ENCODE measurements at regions not wholly inside any gene's neighbourhood (a gene's known extent, or its start where the extent isn't known, plus 50 kb on each side); places are given as distances from the start of the nearest gene placed in this dataset.

DNA sequence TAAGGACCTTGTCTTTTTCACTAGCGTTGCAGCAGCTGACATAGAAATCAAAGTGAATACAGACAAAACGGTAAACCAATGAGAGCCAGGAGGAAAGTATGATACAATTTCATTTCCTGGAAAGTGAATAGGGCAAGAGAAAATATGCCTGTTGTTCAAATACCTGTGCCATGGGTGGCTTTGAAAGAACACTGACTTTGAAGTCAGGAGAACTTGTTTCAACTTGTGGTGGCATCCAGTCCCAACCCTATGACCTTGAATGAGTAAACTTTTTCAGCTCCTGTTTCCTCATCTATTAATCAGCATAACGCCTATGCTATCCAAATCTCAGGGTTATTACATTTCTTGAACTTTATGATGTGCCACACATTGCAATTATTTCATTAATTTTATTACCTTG is 173.7 kb upstream of the HS3ST3A1 start:
- TF ChIP-seq, protein P1, sequence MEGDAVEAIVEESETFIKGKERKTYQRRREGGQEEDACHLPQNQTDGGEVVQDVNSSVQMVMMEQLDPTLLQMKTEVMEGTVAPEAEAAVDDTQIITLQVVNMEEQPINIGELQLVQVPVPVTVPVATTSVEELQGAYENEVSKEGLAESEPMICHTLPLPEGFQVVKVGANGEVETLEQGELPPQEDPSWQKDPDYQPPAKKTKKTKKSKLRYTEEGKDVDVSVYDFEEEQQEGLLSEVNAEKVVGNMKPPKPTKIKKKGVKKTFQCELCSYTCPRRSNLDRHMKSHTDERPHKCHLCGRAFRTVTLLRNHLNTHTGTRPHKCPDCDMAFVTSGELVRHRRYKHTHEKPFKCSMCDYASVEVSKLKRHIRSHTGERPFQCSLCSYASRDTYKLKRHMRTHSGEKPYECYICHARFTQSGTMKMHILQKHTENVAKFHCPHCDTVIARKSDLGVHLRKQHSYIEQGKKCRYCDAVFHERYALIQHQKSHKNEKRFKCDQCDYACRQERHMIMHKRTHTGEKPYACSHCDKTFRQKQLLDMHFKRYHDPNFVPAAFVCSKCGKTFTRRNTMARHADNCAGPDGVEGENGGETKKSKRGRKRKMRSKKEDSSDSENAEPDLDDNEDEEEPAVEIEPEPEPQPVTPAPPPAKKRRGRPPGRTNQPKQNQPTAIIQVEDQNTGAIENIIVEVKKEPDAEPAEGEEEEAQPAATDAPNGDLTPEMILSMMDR (IDR thresholded peaks at IDR 0.05; ENCODE audit: low read depth, low read length, missing control alignments) = no peak
- DNase-seq (ENCODE audit: low read depth) = no peak
- no peak overlapping the region for H3K4me3 ChIP-seq (ENCODE audit: low read depth, low read length)

DNA sequence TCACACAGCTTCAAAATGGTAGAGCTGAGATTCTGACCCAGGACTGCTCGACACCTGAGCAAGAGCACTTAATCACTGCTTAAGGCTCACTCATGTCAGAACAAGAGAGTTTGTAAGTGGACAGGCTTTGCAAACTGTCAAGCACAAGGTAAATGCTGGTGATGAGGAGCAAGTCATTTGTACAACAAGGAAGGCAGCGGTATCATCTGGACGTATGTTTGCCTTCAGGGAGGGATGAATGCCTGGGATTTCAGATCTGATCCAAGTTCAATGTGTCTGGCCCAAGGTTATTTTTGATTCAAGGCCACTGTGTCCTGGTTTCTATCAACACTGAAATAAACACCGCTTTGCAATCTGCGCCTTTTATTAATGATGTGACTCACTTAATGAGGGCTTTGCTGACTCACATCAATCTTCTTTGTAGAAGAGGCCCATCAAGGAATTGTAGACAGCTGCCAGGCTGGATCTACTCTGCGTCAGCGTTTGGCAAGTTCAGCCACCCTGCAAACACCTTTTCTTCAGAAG is 174.4 kb upstream of the HS3ST3A1 start:
- TF ChIP-seq, protein P1 (IDR thresholded peaks at IDR 0.05; ENCODE audit: low read depth, low read length, missing control alignments) = no peak
- no peak overlapping the region for H3K4me3 ChIP-seq (ENCODE audit: low read depth, low read length)
- no peak for DNase-seq (ENCODE audit: low read depth)

DNA sequence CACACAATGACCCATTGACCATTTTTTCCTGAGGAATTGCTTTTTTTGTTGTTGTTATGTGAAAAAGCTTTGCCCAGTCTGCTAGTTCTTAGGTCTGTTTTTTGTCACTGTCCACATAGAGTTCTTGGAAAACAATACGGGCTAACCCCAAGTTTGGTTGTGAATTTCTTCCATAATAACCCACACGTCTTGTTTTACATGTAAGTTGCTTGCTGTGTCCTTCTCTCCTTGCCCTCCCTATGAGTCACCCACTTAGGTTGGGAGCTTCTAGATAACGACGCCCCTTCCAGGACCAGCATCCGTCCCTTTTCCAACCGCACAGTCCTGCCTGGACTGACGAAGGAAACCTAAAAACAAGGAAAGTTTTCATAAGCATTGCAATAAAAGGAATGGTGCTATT is 175.3 kb upstream of the HS3ST3A1 start:
- TF ChIP-seq, protein P1 (IDR thresholded peaks at IDR 0.05; ENCODE audit: low read depth, low read length, missing control alignments) = no peak
- no peak overlapping the region for H3K4me3 ChIP-seq (ENCODE audit: low read depth, low read length)
- DNase-seq (ENCODE audit: low read depth) = no peak

DNA sequence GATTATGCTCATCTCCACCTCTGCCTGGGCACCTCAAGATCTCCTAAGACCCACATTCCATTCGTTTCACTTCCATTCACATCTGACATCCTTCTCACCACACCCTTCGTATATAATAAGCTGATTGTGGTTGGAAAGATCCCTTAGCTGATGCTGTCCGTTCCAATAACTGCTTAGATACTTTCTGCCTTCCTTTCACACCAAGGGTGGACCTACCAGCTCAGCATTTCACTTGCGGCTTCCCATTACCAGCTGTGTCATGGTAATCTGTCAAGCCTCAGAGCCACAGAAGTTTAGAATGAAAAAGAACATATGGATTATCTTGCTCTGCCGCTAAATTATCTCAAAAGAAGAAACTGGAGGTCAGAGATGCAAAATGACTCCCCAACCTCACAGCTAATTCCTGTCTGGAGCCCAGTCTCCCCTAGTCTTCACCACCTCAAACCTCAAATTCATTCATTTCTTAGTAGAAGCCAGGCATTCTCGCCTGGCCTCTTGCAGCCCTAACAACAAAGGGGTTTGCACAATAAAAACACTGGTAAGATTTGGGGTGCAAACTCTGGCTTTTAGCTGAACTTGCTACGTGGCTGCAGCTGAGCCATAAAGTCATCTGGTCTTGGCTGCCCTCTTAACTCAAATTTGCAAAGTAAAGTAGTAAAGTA is 182.8 kb upstream of the HS3ST3A1 start:
- TF ChIP-seq, protein P1 (IDR thresholded peaks at IDR 0.05; ENCODE audit: low read depth, low read length, missing control alignments) = no peak
- no peak for DNase-seq (ENCODE audit: low read depth)
- no peak overlapping the region for H3K4me3 ChIP-seq (ENCODE audit: low read depth, low read length)

DNA sequence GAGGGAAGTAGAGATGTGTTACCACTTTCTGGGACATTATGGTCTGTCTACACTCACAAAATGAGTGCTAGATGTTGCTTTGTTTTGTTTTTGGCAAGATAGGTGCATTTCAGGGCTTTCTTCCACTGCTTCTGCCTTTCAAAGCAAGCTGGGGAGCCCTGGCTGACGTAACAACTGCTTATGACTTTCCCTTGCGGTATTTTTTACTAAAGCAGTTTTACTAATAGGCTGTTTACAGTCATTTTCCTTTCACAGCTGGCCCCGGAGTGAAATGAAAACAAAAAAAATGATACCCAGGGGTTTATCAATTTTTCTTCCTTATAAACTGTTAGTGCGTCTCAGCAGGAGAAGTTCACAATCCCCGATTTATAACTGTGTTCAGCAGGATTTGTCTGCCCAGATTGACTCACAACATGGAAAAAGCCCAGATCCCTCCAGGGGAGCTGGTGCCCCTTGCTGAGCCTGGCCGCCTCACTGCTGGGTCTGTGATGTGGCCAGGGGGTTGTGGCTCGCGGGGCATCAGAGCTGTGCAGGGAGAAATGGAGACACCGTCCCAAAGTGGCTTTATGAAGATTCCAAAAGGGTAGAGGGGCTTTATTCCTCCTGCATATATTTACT is 184.4 kb upstream of the HS3ST3A1 start:
- no peak for DNase-seq (ENCODE audit: low read depth)
- no peak overlapping the region for H3K4me3 ChIP-seq (ENCODE audit: low read depth, low read length)

DNA sequence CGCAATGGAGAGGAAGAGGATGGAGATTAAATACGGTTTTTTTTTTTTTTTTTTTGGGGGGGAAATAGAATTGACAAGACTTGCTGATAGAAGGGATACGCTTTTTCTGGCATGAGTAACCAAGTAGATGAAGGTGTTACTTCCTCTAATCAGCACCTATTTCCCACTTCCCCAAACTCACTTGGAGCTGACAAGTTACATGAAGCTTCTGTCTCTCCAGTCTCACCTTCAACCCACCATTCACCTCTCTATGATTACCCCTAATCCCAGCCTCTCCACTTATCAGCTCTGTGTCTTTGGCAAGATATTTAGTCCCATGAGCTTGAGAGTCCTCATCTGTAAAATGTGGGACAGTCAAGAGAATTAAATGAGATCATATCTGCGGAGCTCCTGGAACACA is 185.9 kb upstream of the HS3ST3A1 start:
- H3K4me3 ChIP-seq (ENCODE audit: low read depth, low read length) = no peak overlapping the region
- DNase-seq (ENCODE audit: low read depth) = no peak
- TF ChIP-seq, protein P1 (IDR thresholded peaks at IDR 0.05; ENCODE audit: low read depth, low read length, missing control alignments) = no peak

More for the DNA sequence above, 184.4 kb upstream of the HS3ST3A1 start:
- TF ChIP-seq, protein P1 (IDR thresholded peaks at IDR 0.05; ENCODE audit: low read depth, low read length, missing control alignments) = no peak
